ENCODE measurements at regions not wholly inside any gene's neighbourhood (a gene's known extent, or its start where the extent isn't known, plus 50 kb on each side); places are given as distances from the start of the nearest gene placed in this dataset.

DNA sequence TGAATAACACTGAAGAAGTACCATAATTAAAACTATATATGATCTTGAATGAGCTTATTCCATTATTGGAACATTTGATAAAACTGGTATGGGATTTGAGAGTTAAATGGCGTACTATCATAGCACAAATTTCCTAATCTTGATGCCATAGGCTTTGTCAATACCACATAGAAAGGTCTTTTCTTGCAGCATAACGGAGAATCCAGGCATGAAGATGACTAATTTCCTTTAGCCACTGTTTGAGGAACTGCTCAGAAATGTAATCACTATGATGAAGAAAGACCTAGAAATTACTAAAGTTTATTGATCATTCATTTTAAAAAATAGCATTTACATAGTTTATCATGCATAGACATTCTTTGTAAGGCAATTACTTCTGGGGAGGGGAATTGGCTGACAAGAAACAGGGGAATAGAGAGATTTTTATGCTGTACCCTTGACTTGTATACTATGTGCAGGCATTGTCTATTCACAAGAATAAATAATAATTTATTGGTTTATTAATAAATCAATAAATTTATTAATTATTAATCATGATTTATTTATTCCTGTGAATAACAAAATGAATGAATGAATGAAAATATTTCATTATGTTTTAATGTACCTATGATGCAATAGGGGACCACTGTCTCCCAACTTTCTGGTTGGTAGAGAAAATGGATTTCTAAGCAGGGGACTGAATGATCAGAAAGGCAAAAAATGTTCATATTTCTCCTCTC, 2676.6 kb downstream of the PCDH9 start:
- H3K4me3 ChIP-seq (ENCODE audit: insufficient read depth, low read depth, low read length, poor library complexity, severe bottlenecking): no peak overlapping the region
- no peaks in the 10 kb centered on the region for H3K36me3 ChIP-seq (ENCODE audit: control insufficient read depth, insufficient read depth, low read length)
- H3K9me3 ChIP-seq (ENCODE audit: control insufficient read depth, low read length): no peaks in the 10 kb centered on the region
- H3K4me1 ChIP-seq (ENCODE audit: control insufficient read depth, insufficient read depth, low read length, poor library complexity, severe bottlenecking): no peaks in the 10 kb centered on the region
- H3K27ac ChIP-seq (ENCODE audit: insufficient read depth, low read length, poor library complexity, severe bottlenecking): no peak overlapping the region
- DNase-seq: no peak
- H3K27me3 ChIP-seq (replicated peaks; ENCODE audit: control insufficient read depth, insufficient read depth, low read length, poor library complexity, severe bottlenecking): no peaks in the 10 kb centered on the region

DNA sequence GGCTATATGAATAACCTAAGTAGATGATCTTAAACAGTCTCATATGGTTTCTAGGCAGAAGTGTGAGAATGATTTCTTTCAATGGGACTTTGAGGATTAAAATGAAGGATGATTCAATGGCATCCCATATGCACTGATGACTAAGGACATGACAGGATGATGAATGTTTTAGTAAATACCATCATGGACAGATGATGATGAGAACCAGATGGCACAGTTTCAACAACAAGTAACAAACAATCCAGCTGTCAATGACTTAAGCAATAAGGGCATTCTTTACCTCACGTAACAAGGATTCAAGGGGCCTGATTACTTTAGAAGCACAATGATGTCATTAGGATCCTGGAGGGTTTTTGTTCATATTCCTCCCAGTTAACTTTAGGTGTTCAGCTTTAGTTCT, 2678.4 kb downstream of the PCDH9 start:
- Histone ChIP-seq H3K27ac (ENCODE audit: insufficient read depth, low read length, poor library complexity, severe bottlenecking) (no peak overlapping the region), H3K9me3 (ENCODE audit: control insufficient read depth, low read length) (no peaks in the 10 kb centered on the region), H3K36me3 (ENCODE audit: control insufficient read depth, insufficient read depth, low read length) (no peaks in the 10 kb centered on the region), H3K27me3 (replicated peaks; ENCODE audit: control insufficient read depth, insufficient read depth, low read length, poor library complexity, severe bottlenecking) (no peaks in the 10 kb centered on the region), H3K4me3 (ENCODE audit: insufficient read depth, low read depth, low read length, poor library complexity, severe bottlenecking) (no peak overlapping the region), H3K4me1 (ENCODE audit: control insufficient read depth, insufficient read depth, low read length, poor library complexity, severe bottlenecking) (no peaks in the 10 kb centered on the region)
- no peak for DNase-seq

DNA sequence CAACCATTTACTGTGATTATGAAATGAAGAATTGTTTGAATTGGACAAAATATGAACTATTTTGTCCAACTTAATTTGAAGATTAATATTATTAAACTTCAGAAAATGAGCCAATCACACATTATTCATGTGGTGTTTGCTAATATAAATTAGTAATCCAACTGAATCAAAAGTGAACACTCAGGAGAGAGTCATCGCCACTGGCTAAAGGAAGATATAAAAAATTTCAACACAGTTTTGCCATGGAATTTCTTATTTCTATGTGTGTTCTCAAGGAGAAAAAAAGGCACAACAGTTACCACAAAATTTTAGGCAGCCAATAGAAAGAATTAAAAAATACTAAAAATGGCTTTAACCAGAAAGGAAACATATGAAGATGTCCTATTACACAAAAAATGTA, 2683.8 kb downstream of the PCDH9 start:
- H3K4me3 ChIP-seq (ENCODE audit: insufficient read depth, low read depth, low read length, poor library complexity, severe bottlenecking): no peak overlapping the region

DNA sequence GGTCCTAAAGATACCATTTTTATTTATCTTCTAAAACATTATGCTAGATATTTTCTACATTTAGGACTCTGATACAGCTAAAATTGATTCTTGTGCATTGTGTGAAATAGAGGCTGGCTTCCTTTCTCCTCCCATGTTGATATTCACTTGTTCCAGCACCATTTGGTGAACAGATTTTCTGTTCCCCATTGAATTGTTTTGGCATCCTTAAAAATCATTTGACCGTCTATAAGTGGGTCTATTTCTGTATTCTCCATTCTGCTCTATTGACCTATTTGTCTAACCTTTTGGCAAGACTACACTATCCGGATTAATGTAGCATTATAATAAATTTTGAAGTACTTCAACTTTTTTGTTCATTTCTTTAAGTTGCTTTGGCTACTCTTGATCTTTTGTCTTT, 2689.2 kb downstream of the PCDH9 start:
- H3K4me1 ChIP-seq (ENCODE audit: control insufficient read depth, insufficient read depth, low read length, poor library complexity, severe bottlenecking): no peaks in the 10 kb centered on the region
- no peak overlapping the region for H3K27ac ChIP-seq (ENCODE audit: insufficient read depth, low read length, poor library complexity, severe bottlenecking)
- no peaks in the 10 kb centered on the region for H3K27me3 ChIP-seq (replicated peaks; ENCODE audit: control insufficient read depth, insufficient read depth, low read length, poor library complexity, severe bottlenecking)
- H3K4me3 ChIP-seq (ENCODE audit: insufficient read depth, low read depth, low read length, poor library complexity, severe bottlenecking): no peak overlapping the region
- H3K36me3 ChIP-seq (ENCODE audit: control insufficient read depth, insufficient read depth, low read length): no peaks in the 10 kb centered on the region
- no peak for DNase-seq
- no peaks in the 10 kb centered on the region for H3K9me3 ChIP-seq (ENCODE audit: control insufficient read depth, low read length)

More for the DNA sequence above, 2683.8 kb downstream of the PCDH9 start:
- no peak for DNase-seq
- H3K27me3 ChIP-seq (replicated peaks; ENCODE audit: control insufficient read depth, insufficient read depth, low read length, poor library complexity, severe bottlenecking): no peaks in the 10 kb centered on the region
- no peak overlapping the region for H3K27ac ChIP-seq (ENCODE audit: insufficient read depth, low read length, poor library complexity, severe bottlenecking)
- H3K4me1 ChIP-seq (ENCODE audit: control insufficient read depth, insufficient read depth, low read length, poor library complexity, severe bottlenecking): no peaks in the 10 kb centered on the region
- H3K9me3 ChIP-seq (ENCODE audit: control insufficient read depth, low read length): no peaks in the 10 kb centered on the region
- no peaks in the 10 kb centered on the region for H3K36me3 ChIP-seq (ENCODE audit: control insufficient read depth, insufficient read depth, low read length)

DNA sequence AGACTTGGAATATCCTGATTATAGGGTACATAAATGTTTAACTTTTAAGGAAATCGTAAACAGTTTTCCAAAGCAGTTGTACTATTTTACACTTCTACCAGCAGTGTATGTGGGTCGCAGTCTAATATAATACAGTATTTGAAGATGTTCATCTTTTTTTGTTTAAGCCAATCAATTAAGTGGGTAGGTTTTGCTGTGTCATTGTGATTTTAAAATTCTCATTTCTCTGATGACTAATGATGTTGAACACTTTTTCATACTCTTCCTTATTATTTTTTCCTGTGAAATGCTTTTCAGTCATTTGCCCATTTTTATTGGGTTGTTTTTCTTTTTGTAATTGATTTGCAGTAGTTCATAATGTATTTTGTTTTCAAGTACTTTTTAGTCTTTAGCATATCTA, 2689.7 kb downstream of the PCDH9 start:
- Histone ChIP-seq H3K4me3 (ENCODE audit: insufficient read depth, low read depth, low read length, poor library complexity, severe bottlenecking) (no peak overlapping the region), H3K36me3 (ENCODE audit: control insufficient read depth, insufficient read depth, low read length) (no peaks in the 10 kb centered on the region), H3K27me3 (replicated peaks; ENCODE audit: control insufficient read depth, insufficient read depth, low read length, poor library complexity, severe bottlenecking) (no peaks in the 10 kb centered on the region), H3K4me1 (ENCODE audit: control insufficient read depth, insufficient read depth, low read length, poor library complexity, severe bottlenecking) (no peaks in the 10 kb centered on the region), H3K27ac (ENCODE audit: insufficient read depth, low read length, poor library complexity, severe bottlenecking) (no peak overlapping the region), H3K9me3 (ENCODE audit: control insufficient read depth, low read length) (no peaks in the 10 kb centered on the region)
- no peak for DNase-seq

DNA sequence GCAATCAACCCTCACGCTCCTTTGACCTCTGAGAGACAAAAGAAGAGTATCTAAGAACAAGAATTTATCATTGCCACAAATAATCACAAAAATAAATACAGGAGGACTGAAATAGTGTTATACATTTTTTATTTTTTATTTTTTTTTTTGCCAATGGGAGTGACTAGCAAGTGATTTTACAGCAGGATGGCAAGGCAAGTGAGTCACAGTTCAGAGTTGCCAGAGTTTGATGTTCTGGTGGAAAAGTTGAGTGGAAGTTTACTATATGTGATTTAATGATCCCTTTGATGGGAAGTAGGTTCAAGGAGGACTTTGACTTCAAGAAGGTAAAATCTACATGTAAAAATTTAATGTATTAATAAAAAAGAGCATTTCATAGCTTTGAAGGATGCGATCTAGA, 2691.4 kb downstream of the PCDH9 start:
- Histone ChIP-seq H3K36me3 (ENCODE audit: control insufficient read depth, insufficient read depth, low read length) (no peaks in the 10 kb centered on the region), H3K27ac (ENCODE audit: insufficient read depth, low read length, poor library complexity, severe bottlenecking) (no peak overlapping the region), H3K4me1 (ENCODE audit: control insufficient read depth, insufficient read depth, low read length, poor library complexity, severe bottlenecking) (no peaks in the 10 kb centered on the region), H3K27me3 (replicated peaks; ENCODE audit: control insufficient read depth, insufficient read depth, low read length, poor library complexity, severe bottlenecking) (no peaks in the 10 kb centered on the region), H3K4me3 (ENCODE audit: insufficient read depth, low read depth, low read length, poor library complexity, severe bottlenecking) (no peak overlapping the region), H3K9me3 (ENCODE audit: control insufficient read depth, low read length) (no peaks in the 10 kb centered on the region)
- no peak for DNase-seq

DNA sequence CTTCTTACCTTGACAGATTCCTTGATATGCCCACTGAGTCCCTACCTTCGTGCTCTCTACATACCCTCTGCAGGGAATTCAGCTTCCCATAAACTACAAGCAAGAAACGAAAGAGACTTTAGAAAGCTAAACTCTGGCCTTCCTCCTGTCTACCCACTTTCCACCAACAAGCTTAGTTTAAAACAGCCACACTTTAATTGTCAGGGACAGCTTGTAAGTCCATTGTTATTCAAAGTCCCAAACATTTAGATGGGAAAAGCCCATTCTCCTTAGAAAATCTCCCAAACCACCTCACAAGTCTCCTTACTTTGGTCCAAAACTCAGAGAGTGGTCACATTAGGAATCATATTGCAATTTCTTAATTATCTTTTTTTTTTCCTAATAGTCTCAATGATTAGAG, 2695.8 kb downstream of the PCDH9 start:
- H3K4me1 ChIP-seq (ENCODE audit: control insufficient read depth, insufficient read depth, low read length, poor library complexity, severe bottlenecking): no peaks in the 10 kb centered on the region
- no peaks in the 10 kb centered on the region for H3K36me3 ChIP-seq (ENCODE audit: control insufficient read depth, insufficient read depth, low read length)
- no peak for DNase-seq
- H3K9me3 ChIP-seq (ENCODE audit: control insufficient read depth, low read length): no peaks in the 10 kb centered on the region
- no peaks in the 10 kb centered on the region for H3K27me3 ChIP-seq (replicated peaks; ENCODE audit: control insufficient read depth, insufficient read depth, low read length, poor library complexity, severe bottlenecking)
- no peak overlapping the region for H3K27ac ChIP-seq (ENCODE audit: insufficient read depth, low read length, poor library complexity, severe bottlenecking)
- no peak overlapping the region for H3K4me3 ChIP-seq (ENCODE audit: insufficient read depth, low read depth, low read length, poor library complexity, severe bottlenecking)

DNA sequence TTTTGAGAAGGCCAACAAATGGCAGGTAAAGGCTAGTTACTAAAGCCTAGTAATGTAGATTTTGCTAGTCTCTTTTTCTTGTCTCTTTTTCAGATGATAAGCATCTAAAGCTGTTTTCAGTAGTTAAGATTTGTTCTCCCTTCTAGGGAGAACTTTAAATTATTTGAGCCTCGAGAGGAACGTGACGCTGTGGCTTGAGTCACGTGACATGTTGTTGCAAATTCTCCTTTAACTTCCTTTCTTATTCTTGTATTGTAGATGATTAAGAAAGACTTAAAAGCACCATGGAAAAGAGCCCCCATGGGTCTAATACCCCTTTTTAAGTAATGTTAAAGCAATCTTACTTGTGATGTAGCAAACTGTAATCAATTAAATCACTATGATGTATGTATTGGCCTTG, 2698.7 kb downstream of the PCDH9 start:
- Histone ChIP-seq H3K27ac (ENCODE audit: insufficient read depth, low read length, poor library complexity, severe bottlenecking) (no peak overlapping the region), H3K9me3 (ENCODE audit: control insufficient read depth, low read length) (no peaks in the 10 kb centered on the region)

DNA sequence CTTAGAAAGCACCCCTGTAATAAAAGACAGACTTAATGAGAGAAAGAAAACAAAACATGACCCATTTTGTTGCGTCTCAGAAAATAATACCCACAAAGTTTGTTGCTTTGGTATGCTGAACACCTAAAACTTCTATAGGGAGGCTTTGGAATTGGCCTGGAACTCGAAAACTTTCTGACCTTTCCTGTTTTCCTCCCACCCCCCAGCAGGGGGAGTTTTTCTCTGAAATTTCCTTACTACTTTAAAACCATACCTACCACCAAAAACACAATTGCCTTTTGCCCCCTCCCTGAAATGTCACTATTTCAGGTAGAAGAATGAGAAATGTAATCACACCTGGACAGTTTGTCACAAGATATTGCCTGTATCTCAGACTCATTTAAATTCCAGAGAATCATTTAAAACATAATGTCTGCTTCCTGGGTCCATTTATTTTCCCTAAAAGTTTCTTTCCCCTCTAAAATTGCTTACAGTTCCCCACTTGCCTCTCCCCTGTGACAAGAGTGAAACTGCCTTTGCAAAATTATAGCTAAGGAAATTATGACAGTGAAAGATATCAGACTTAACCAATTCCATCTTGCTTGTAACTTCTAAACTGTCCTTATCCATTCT, 2700.2 kb downstream of the PCDH9 start:
- no peak overlapping the region for H3K27ac ChIP-seq (ENCODE audit: insufficient read depth, low read length, poor library complexity, severe bottlenecking)
- H3K36me3 ChIP-seq (ENCODE audit: control insufficient read depth, insufficient read depth, low read length): no peaks in the 10 kb centered on the region
- H3K9me3 ChIP-seq (ENCODE audit: control insufficient read depth, low read length): no peaks in the 10 kb centered on the region
- H3K4me1 ChIP-seq (ENCODE audit: control insufficient read depth, insufficient read depth, low read length, poor library complexity, severe bottlenecking): no peaks in the 10 kb centered on the region
- no peak overlapping the region for H3K4me3 ChIP-seq (ENCODE audit: insufficient read depth, low read depth, low read length, poor library complexity, severe bottlenecking)
- no peaks in the 10 kb centered on the region for H3K27me3 ChIP-seq (replicated peaks; ENCODE audit: control insufficient read depth, insufficient read depth, low read length, poor library complexity, severe bottlenecking)
- DNase-seq: no peak

More for the DNA sequence above, 2698.7 kb downstream of the PCDH9 start:
- no peaks in the 10 kb centered on the region for H3K36me3 ChIP-seq (ENCODE audit: control insufficient read depth, insufficient read depth, low read length)
- DNase-seq: no peak
- H3K4me1 ChIP-seq (ENCODE audit: control insufficient read depth, insufficient read depth, low read length, poor library complexity, severe bottlenecking): no peaks in the 10 kb centered on the region
- H3K4me3 ChIP-seq (ENCODE audit: insufficient read depth, low read depth, low read length, poor library complexity, severe bottlenecking): no peak overlapping the region
- H3K27me3 ChIP-seq (replicated peaks; ENCODE audit: control insufficient read depth, insufficient read depth, low read length, poor library complexity, severe bottlenecking): no peaks in the 10 kb centered on the region

DNA sequence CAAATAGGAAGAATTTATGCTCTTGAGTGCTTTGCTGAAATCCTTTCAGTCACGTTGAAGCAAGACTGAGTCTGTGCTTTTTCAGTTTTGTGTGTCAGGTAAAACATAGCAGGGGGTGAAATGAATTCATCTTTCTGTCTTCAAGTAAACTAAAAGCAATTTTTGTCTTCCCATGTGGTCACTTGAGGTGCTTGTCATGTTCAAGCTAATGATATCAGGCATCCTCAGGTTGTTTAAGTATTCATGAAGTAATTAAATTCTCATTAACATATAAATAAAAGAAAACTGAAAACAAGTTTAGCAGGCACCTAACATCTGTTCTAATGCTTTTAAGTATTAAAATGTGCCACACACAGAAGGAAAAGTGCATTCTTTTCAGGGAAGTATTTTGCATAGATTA, 2701.3 kb downstream of the PCDH9 start:
- no peak for DNase-seq
- H3K9me3 ChIP-seq (ENCODE audit: control insufficient read depth, low read length): no peaks in the 10 kb centered on the region
- no peak overlapping the region for H3K4me3 ChIP-seq (ENCODE audit: insufficient read depth, low read depth, low read length, poor library complexity, severe bottlenecking)
- no peaks in the 10 kb centered on the region for H3K36me3 ChIP-seq (ENCODE audit: control insufficient read depth, insufficient read depth, low read length)
- H3K27ac ChIP-seq (ENCODE audit: insufficient read depth, low read length, poor library complexity, severe bottlenecking): no peak overlapping the region
- no peaks in the 10 kb centered on the region for H3K27me3 ChIP-seq (replicated peaks; ENCODE audit: control insufficient read depth, insufficient read depth, low read length, poor library complexity, severe bottlenecking)
- H3K4me1 ChIP-seq (ENCODE audit: control insufficient read depth, insufficient read depth, low read length, poor library complexity, severe bottlenecking): no peaks in the 10 kb centered on the region

Measured in effector memory CD4-positive, alpha-beta T cell (primary cell).